GM23338 (cell line): ENCODE measurements at regions not wholly inside any gene's neighbourhood (a gene's known extent, or its start where the extent isn't known, plus 50 kb on each side); places are given as distances from the start of the nearest gene placed in this dataset.

Experiments
- ATAC-seq: fragments of 200-7000 bp; cut with Tn5 transposase; 3 replicates; pipeline ENCODE4 v1.9.1; 2020
- DNase-seq: peaks from one replicate; pipeline ENCODE4 v3.0.0-alpha.2; 2015; ENCODE audit warnings: low spot score
- H2AFZ ChIP-seq: fragments of 200-600 bp; sonication (generic); 2 replicates; pipeline ENCODE4 v1.8.0; 2016; ENCODE audit warnings: antibody characterized with exemption, mild to moderate bottlenecking, moderate library complexity
- H3F3A ChIP-seq: fragments of 200-600 bp; sonication (generic); replicated peaks from 2 replicates; pipeline ENCODE4 v1.8.0; 2017; ENCODE audit warnings: antibody characterized with exemption, mixed run types, low read depth
- H3K27ac ChIP-seq: fragments of 200-600 bp; sonication (generic); 2 replicates; pipeline ENCODE4 v1.6.1; 2016; ENCODE audit warnings: low read depth
- H3K27me3 ChIP-seq: fragments of 200-600 bp; sonication (generic); 2 replicates; pipeline ENCODE4 v1.8.0; 2016; ENCODE audit warnings: mild to moderate bottlenecking, mixed run types, moderate library complexity; ENCODE audit not compliant: insufficient read depth
- H3K36me3 ChIP-seq: fragments of 200-600 bp; sonication (generic); 2 replicates; pipeline ENCODE4 v1.8.0; 2016; ENCODE audit warnings: mild to moderate bottlenecking; ENCODE audit not compliant: insufficient read depth
- H3K4me1 ChIP-seq: fragments of 200-600 bp; sonication (generic); 2 replicates; pipeline ENCODE4 v1.8.0; 2016; ENCODE audit warnings: mild to moderate bottlenecking, moderate library complexity; ENCODE audit not compliant: insufficient read depth
- H3K4me2 ChIP-seq: fragments of 200-600 bp; sonication (generic); 2 replicates; pipeline ENCODE4 v1.7.1; 2017; ENCODE audit warnings: mixed run types
- H3K4me3 ChIP-seq: fragments of 200-600 bp; sonication (generic); 2 replicates; pipeline ENCODE4 v1.6.1; 2016; ENCODE audit warnings: mixed run types
- H3K79me2 ChIP-seq: fragments of 200-600 bp; sonication (generic); replicated peaks from 2 replicates; pipeline ENCODE4 v1.8.0; 2017; ENCODE audit warnings: mild to moderate bottlenecking; ENCODE audit not compliant: insufficient read depth
- H3K9me2 ChIP-seq: fragments of 200-600 bp; sonication (generic); 2 replicates; pipeline ENCODE4 v1.8.0; 2017; ENCODE audit not compliant: insufficient read depth
- H4K20me1 ChIP-seq: fragments of 200-600 bp; sonication (generic); replicated peaks from 2 replicates; pipeline ENCODE4 v1.8.0; 2017; ENCODE audit warnings: mild to moderate bottlenecking; ENCODE audit not compliant: insufficient read depth
- H3K27ac Mint-ChIP-seq: 2 replicates; pipeline ENCODE4 v1.8.0; 2020; ENCODE audit warnings: inconsistent platforms, mild to moderate bottlenecking, moderate library complexity, mixed read lengths
- H3K27me3 Mint-ChIP-seq: 3 replicates; pipeline ENCODE4 v1.8.0; 2022; ENCODE audit warnings: low read depth, mild to moderate bottlenecking, moderate library complexity, mixed read lengths, inconsistent platforms; ENCODE audit not compliant: insufficient read depth, poor library complexity
- H3K36me3 Mint-ChIP-seq: 3 replicates; pipeline ENCODE4 v1.8.0; 2021; ENCODE audit warnings: low read depth, mild to moderate bottlenecking, inconsistent platforms, moderate library complexity, mixed read lengths
- H3K4me1 Mint-ChIP-seq: 3 replicates; pipeline ENCODE4 v1.8.0; 2020; ENCODE audit warnings: mild to moderate bottlenecking, inconsistent platforms, mixed read lengths
- H3K4me3 Mint-ChIP-seq: 3 replicates; pipeline ENCODE4 v1.8.0; 2021; ENCODE audit warnings: moderate library complexity, mild to moderate bottlenecking, inconsistent platforms, mixed read lengths
- H3K9me3 Mint-ChIP-seq: 3 replicates; pipeline ENCODE4 v1.8.0; 2020; ENCODE audit warnings: moderate library complexity, mild to moderate bottlenecking, inconsistent platforms, mixed read lengths
- CTCF ChIP-seq, 2 experiments: fragments of 200-600 bp in 1 of 2; sonication (generic) in 1 of 2; conservative IDR thresholded peaks; 2 replicates each; pipeline versions ENCODE4 v1.5.1 to v1.6.1; 2016 to 2017; ENCODE audit warnings: antibody characterized with exemption in 2 of 2, low read depth in 2 of 2, mild to moderate bottlenecking in 2 of 2, moderate library complexity in 1 of 2
- EZH2 ChIP-seq: fragments of 200-600 bp; sonication (generic); IDR thresholded peaks from one replicate; pipeline ENCODE4 v1.8.0; 2017; ENCODE audit warnings: antibody characterized with exemption, mild to moderate bottlenecking, low read depth; ENCODE audit not compliant: unreplicated experiment
- EZH2phosphoT487 ChIP-seq: fragments of 200-600 bp; sonication (generic); IDR thresholded peaks from one replicate; pipeline ENCODE4 v1.8.1; 2018; ENCODE audit warnings: antibody characterized with exemption; ENCODE audit not compliant: unreplicated experiment
- NANOG ChIP-seq: IDR thresholded peaks from 2 replicates; pipeline ENCODE4 v1.6.1; 2016; ENCODE audit warnings: antibody characterized with exemption, borderline replicate concordance
- ZNF462 ChIP-seq: fragments of 250-450 bp; sonication (Bioruptor Pico); IDR thresholded peaks from 2 replicates; pipeline ENCODE4 v1.5.0; 2020; ENCODE audit warnings: mild to moderate bottlenecking, moderate library complexity

GRCh38 chr7:86995814-86996213 is 63.6 kb downstream of the ELAPOR2 start:
- peaks cover 99% of the 10 kb centered on the region for H3K79me2 ChIP-seq
- ATAC-seq (no peak), DNase-seq (no peak)
- H2AFZ ChIP-seq, result no peak overlapping the region
- Mint-ChIP-seq H3K4me3 (no peak overlapping the region), H3K9me3 (no peaks in the 10 kb centered on the region), H3K4me1 (peaks cover 23% of the 10 kb centered on the region), H3K36me3 (no peaks in the 10 kb centered on the region), H3K27me3 (peaks cover 4% of the 10 kb centered on the region), H3K27ac (no peak overlapping the region)
- peaks cover 19% of the 10 kb centered on the region for H3K4me1 ChIP-seq
- H3K36me3 ChIP-seq, result no peaks in the 10 kb centered on the region
- peaks cover 4% of the 10 kb centered on the region; the same call in 1 of the 2 replicates for H4K20me1 ChIP-seq
- no peaks in the 10 kb centered on the region for H3F3A ChIP-seq
- no peak overlapping the region for H3K4me3 ChIP-seq
- no peak overlapping the region for H3K4me2 ChIP-seq
- no peaks in the 10 kb centered on the region for H3K27me3 ChIP-seq
- no peak overlapping the region for H3K27ac ChIP-seq
- TF ChIP-seq NANOG (no peak), EZH2 (no peak), CTCF (conservative IDR thresholded peaks at IDR 0.05; ENCODE audit: low read depth in 2 of 2) (no peak), EZH2phosphoT487 (no peak), ZNF462 (CRISPR knock-in tag) (no peak)
- H3K9me2 ChIP-seq, result peaks cover 7% of the 10 kb centered on the region; the same call in 1 of the 2 replicates
